GM12864 (cell line): ENCODE measurements at regions not wholly inside any gene's neighbourhood (a gene's known extent, or its start where the extent isn't known, plus 50 kb on each side); places are given as distances from the start of the nearest gene placed in this dataset.
"Not testable (repeated sequence)": the region's sequence is repeated elsewhere in the genome, so short reads cannot be mapped to it uniquely, and the experiment has no call there.

Source experiments
- DNase-seq: peaks from one replicate; pipeline ENCODE4 v3.0.0-alpha.2; 2011; ENCODE audit warnings: low read depth
- H3K4me3 ChIP-seq: 2 replicates; pipeline ENCODE4 v1.5.1; 2011; ENCODE audit warnings: mild to moderate bottlenecking, low read depth, low read length, control low read depth
- TF ChIP-seq, protein P1 (sequence below): IDR thresholded peaks from 2 replicates; pipeline ENCODE4 v1.5.1; 2011; ENCODE audit warnings: low read depth, mild to moderate bottlenecking, moderate library complexity, low read length, control low read depth, inconsistent platforms; ENCODE audit errors: missing control alignments

DNA sequence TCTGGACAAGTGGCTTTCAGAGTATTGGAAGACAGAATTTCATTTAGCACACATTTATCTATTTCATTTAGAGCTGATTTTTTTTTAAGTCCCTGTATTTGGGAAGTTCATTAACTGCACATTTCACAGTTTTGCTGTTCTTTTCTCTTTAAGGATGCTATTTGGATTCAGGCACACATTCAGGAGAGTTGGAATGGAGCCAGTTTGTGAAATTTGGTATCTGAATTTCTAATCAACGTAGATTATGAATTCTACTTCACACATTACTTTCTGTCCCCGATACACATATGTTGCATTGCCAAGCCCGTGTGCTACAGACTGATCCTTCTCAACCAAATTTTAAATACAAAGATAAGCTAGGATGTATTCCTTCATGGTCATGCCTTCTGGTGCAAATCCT is 503.9 kb downstream of the IRS1 start:
- TF ChIP-seq, protein P1, sequence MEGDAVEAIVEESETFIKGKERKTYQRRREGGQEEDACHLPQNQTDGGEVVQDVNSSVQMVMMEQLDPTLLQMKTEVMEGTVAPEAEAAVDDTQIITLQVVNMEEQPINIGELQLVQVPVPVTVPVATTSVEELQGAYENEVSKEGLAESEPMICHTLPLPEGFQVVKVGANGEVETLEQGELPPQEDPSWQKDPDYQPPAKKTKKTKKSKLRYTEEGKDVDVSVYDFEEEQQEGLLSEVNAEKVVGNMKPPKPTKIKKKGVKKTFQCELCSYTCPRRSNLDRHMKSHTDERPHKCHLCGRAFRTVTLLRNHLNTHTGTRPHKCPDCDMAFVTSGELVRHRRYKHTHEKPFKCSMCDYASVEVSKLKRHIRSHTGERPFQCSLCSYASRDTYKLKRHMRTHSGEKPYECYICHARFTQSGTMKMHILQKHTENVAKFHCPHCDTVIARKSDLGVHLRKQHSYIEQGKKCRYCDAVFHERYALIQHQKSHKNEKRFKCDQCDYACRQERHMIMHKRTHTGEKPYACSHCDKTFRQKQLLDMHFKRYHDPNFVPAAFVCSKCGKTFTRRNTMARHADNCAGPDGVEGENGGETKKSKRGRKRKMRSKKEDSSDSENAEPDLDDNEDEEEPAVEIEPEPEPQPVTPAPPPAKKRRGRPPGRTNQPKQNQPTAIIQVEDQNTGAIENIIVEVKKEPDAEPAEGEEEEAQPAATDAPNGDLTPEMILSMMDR = no peak
- DNase-seq = no peak

DNA sequence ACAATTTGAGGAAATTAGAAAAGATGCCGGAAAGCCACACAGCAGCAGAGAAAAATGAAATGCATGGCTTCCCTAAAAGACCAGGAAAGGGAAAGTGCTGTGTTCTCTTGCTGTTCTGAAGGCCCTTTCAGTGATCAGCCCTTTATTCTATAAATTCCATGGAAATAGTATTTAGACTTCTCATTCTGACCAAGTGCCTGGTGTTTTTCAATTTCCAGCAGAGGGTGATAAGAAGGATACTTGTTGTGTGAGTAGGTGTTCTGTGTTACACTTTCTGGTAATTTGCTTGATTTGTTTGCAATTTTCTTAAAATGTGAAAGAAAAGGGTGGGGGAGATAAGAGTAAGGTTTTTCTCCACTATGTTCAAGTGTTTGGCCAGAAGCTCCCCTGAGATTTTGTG is 504.5 kb downstream of the IRS1 start:
- no peak for DNase-seq
- TF ChIP-seq, protein P1 = no peak
- H3K4me3 ChIP-seq = no peak overlapping the region

More for the DNA sequence above, 503.9 kb downstream of the IRS1 start:
- no peak overlapping the region for H3K4me3 ChIP-seq

DNA sequence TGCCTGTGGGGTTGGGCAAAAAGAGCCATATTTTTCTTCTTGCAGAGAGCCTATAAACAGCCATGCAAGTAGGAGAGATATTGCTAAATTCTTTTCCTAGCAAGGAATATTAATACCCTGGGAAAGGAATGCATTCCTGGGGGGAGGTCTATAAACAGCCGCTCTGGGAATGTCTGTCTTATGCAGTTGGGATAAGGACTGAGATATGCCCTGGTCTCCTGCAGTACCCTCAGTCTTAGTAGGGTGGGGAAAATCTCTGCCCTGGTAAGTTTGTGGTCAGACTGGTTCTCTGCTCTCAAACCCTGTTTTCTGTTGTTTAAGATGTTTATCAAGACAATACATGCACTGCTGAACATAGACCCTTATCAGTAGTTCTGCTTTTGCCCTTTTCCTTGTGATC is 508.3 kb downstream of the IRS1 start:
- H3K4me3 ChIP-seq, DNase-seq: not testable (repeated sequence)

DNA sequence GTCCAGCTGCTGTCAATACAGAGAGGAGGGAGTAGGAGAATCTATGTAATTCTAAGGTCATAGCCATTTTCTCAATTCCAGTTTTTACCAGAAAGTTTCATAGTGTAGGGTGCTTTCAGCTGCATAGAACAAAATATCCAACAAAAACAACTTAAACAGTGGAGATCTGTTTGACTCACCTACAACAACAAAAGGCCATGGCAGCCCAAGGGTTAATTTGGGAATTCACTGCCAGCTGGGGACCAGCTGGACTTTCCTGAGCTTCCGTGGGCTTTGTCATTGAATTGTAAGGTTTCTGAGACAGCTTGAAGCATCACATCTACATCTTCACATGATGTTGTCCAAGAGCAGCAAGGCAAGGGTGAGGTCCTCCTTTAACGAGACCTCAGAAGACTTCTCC is 512.7 kb downstream of the IRS1 start:
- TF ChIP-seq, protein P1 = no peak
- DNase-seq = no peak
- H3K4me3 ChIP-seq = no peak overlapping the region

DNA sequence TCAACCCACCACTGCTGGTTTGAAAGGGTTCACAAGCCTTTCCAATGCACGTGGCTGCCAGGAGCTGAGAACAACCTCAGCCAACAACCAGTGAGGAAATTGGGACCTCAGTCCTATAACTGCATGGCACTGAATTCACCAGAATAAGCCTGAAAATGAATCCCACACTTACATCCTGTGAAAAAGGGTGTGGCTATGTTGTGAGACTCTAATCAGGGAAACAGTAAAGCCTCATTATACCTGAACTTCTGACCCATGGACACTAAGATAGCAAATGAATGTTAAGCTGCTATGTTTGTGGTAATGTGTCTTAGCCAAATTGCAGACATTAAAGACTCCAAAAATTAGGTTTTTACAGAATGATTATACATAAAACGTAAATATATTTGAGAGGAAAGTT is 515.8 kb downstream of the IRS1 start:
- no peak overlapping the region for H3K4me3 ChIP-seq
- TF ChIP-seq, protein P1 = no peak
- DNase-seq = no peak

DNA sequence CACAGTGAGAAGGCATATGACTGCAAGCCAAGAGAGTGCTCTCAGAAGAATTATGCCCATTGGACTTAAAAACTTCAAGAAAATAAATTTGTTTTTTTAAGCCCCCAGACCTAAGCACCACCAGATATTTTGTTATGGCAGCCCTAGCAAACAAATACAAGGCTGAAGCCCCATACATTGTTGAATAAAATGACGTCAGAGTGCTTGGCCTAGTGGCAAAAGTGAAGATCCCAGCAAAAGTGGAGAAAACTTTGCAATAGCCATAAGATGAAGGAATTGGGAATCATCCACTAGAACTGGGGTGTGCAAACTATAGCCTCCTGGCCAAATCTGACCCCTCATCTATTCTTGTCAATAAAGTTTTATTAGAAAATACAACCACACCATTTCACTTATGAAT is 517.5 kb downstream of the IRS1 start:
- DNase-seq = no peak
- H3K4me3 ChIP-seq = no peak overlapping the region
- TF ChIP-seq, protein P1 = no peak

DNA sequence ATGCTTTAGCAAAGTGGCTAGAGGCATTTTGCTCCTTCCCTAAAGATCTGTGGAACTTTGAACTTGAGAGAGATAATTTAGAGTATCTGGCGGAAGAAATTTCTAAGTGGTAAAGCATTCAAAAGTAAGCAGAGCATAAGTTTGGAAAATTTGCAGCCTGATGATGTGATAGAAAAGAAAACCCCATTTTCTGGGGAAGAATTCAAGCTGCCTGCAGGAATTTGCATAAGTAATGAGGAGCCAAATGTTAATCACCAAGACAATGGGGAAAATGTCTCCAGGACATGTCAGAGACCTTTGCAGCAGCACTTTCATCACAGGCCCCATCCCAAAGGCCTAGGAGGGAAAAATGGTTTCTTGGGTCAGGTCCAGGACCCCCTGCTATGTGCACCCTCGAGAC is 519.5 kb downstream of the IRS1 start:
- not testable (repeated sequence) for DNase-seq, H3K4me3 ChIP-seq

DNA sequence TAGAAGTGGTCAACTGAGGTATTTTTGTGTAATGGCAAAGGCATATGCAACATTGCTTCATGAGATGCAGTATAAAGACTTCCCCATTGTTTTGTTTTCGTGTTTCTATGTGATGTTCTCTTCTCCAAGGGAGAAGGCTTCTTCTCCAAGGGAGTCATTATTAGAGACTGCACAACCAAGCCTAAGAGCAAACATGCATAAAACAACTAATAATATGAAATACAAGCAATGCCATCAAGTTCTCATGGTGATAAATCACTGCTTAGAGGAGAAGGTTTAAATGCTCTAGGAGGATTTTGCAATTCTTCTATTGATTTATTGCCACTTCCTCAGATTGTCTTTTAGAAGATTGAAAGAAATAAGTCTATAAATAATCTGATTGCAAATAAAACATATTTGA is 524.4 kb downstream of the IRS1 start:
- TF ChIP-seq, protein P1 = no peak
- no peak for DNase-seq
- H3K4me3 ChIP-seq = no peak overlapping the region
